ENCODE measurements at regions not wholly inside any gene's neighbourhood (a gene's known extent, or its start where the extent isn't known, plus 50 kb on each side); places are given as distances from the start of the nearest gene placed in this dataset.
"Not testable (repeated sequence)": the region's sequence is repeated elsewhere in the genome, so short reads cannot be mapped to it uniquely, and the experiment has no call there.

DNA sequence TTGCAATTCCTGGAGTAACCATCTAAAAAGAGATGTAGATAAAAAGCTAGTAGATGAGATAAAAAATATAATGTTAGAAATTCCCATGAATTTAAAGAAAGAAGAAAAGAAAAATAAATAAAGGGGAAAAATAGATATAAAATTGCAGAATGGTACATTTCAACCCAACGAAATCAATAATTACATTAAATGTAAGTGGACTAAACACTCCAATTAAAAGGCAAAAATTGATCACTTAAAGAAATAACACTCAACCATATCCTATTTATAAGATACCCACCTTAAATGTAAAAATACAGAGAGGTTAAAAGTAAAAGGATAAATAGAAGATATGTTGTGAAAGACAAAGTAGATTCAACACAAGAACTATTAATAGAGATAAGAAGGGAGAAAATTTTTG lies 150.5 kb upstream of the GRIK3 start:
- no peak for TF ChIP-seq POLR2A (IDR thresholded peaks at IDR 0.05; ENCODE audit: low read length)
- no peak for TF ChIP-seq GATA1 (IDR thresholded peaks at IDR 0.05; ENCODE audit: low read depth, low read length)
- no peak for DNase-seq

DNA sequence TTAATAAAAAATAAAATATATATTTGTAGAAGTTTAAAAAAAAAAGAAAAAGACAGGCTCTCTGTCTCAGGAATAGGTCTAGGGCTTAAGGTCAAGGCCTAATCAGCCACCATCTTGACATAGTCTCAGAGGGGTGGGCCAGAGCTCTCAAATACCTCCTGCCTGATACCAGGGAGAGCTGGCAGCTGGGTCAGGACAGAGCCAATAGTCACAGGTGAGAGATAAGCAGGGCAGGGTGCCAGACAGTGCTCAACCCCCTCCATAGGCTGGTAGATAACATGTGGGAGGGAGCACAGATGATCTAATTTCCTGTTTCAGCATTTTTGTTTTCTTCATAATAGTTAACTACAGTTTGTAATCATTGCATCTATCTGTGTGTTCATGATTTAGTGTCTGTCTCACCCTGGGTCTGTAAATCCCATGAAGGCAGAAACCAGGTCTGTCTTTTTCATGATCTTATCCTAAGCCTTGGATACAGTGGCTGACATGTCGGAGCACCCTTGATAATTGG lies 152.0 kb upstream of the GRIK3 start:
- no peak for DNase-seq
- no peak for TF ChIP-seq GATA1 (IDR thresholded peaks at IDR 0.05; ENCODE audit: low read depth, low read length)
- TF ChIP-seq POLR2A (IDR thresholded peaks at IDR 0.05; ENCODE audit: low read length): no peak

DNA sequence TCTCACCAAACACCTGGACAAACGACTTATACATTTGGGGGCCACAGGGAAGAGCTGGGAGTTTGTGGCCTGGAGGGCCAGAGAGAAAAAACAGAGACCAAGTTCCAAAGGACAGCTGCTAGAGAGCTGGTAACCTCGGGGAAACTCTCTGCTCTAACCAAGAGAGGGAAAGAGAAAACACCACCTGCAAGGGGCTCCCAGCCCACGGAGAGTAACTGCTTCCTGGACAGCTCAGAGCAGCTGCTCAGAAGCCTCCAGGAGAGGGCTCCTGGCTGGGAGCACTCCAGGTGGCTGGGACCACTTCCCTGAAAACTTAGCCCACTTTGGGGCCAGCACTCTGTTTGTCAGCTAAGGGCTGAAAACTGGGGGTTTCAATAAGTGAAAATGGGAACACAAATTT lies 154.8 kb upstream of the GRIK3 start:
- DNase-seq: no peak
- TF ChIP-seq POLR2A (IDR thresholded peaks at IDR 0.05; ENCODE audit: low read length) (no peak), GATA1 (IDR thresholded peaks at IDR 0.05; ENCODE audit: low read depth, low read length) (no peak)

DNA sequence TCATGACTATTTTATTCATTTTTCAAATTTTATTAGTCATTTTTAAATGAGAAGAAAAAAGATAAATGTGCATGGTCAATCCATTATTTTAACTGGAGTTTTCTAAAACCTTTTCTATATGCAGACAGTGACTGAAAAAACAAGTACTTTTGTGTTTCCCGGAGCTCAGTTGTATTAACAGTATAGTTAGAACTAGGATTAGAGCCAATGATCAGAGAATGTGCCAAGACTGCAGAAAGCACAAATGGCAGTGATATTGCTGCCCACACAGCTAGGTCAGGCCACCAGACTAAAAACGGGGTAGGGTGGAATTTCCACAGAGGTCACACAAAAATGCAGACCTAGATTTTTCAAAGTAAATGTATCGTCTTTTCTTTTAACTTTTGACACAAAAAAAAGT lies 163.1 kb upstream of the GRIK3 start:
- DNase-seq: no peak
- TF ChIP-seq POLR2A (IDR thresholded peaks at IDR 0.05; ENCODE audit: low read length) (no peak), GATA1 (IDR thresholded peaks at IDR 0.05; ENCODE audit: low read depth, low read length) (no peak)

DNA sequence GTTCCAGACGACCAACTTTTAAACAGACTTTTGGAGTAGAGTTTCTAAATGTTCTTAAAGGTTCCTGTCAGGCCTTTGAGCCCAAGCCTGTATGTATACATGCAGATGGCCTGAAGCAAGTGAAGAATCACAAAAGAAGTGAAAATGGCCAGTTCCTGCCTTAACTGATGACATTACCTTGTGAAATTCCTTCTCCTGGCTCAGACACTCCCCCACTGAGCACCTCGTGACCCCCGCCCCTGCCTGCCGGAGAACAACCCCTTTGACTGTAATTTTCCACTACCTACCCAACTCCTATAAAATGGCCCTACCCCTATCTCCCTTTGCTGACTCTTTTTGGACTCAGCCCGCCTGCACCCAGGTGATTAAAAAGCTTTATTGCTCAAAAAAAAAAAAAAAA lies 180.0 kb upstream of the GRIK3 start:
- not testable (repeated sequence) for DNase-seq

DNA sequence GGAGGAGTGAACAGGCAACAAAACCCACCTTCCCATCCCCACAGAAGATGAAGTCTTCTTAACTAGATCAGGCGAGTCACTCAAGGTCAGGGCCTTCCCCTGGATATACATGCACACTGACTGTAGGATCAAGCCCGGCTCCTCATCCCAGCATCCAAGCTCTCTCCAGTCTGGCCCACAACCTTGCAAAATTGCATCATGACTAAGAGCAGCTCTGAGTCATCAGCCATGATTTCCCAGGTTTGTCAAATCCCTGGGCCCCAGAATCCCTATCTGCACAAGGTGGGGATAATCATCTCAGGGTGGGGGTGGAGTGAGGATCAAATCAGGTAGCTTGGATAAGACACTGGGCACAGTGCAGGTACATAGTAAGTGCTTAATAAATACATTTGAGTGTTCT lies 199.3 kb upstream of the GRIK3 start:
- TF ChIP-seq POLR2A (IDR thresholded peaks at IDR 0.05; ENCODE audit: low read length): no peak
- DNase-seq: no peak

DNA sequence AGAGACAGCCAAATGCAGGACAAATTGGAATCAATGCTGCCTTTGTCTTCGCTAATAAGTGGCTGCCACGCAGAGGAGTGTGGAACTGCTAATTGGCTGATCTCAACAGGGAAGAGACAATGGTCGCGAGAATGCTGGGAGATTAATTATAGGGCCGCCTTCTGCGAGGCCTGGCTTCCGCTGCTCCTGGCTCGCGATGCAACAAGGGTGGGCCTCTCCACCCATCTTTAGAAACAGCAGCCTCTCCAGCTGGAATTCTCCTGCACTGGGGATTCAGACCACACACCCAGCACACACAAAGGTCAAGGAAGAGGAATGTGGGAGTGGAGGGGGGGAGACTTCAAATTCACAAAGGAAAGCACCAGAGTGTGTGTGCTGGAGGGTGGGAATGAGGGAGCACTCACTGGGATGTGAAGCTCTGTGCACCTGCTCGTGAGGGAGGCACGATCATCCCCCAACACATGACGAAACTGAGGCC lies 200.7 kb upstream of the GRIK3 start:
- TF ChIP-seq POLR2A (IDR thresholded peaks at IDR 0.05; ENCODE audit: low read length) (no peak), GATA1 (IDR thresholded peaks at IDR 0.05; ENCODE audit: low read depth, low read length) (no peak)
- DNase-seq: no peak

DNA sequence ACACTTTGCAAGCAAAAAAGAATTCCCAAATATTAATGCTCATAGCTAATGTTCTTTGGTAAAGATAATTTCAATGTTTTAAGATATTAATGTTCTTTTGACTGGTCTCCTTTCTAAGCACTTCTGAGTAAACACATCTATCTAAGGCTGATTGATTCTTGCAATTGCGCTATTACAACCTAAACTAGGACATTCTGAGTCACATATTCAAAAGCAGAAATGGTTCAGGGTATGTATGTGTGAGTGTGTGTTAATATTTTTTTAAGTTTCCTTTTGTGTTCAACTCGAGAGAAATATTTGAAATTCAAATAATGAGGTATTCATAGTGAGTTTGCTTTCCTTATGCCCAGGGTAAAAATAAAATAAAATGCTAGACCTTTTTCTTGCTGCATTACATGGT lies 203.6 kb upstream of the GRIK3 start:
- DNase-seq: no peak
- TF ChIP-seq GATA1 (IDR thresholded peaks at IDR 0.05; ENCODE audit: low read depth, low read length) (no peak), POLR2A (IDR thresholded peaks at IDR 0.05; ENCODE audit: low read length) (no peak)

DNA sequence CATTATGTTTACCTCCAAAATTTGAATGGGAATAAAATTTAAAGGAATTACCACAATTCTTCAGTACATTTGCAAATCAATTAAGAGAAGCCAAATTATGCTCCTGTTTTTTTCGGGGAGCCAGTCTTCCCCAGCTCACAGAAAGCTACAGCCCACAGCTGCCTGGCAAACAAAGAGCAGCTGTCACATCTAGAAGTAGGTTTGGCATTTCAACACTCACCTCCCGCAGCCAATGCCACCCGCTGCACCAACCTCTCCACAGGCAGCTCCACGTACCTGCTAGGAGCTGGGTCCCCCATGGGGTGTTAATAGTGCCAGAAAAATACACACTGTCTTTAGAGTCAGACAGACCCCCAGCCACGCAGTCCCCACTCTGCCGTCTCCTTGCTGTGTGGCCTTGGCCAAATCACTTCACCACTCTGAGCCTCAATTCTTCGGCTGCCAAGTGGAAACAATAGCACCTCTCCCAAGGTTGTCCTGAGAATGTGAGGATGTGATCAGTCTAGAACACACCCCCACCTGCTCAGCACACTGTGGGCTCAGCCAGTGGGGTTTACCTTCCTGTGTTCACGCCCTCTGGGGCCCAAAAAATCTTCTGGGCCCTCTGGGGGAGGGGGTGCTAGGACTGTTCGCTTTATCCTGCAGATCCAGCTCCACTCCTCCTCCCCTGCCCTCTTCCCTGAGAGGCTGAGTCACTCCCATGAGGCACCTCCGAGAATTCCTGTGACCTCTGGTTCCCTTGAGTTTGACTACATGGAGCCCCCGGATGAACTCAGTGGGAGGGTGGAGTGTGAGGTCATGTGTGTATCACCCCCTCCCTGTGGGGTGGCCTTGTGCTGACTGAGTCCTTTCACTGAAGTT lies 204.3 kb upstream of the GRIK3 start:
- TF ChIP-seq GATA1 (IDR thresholded peaks at IDR 0.05; ENCODE audit: low read depth, low read length): no peak
- no peak for TF ChIP-seq POLR2A (IDR thresholded peaks at IDR 0.05; ENCODE audit: low read length)
- no peak for DNase-seq

DNA sequence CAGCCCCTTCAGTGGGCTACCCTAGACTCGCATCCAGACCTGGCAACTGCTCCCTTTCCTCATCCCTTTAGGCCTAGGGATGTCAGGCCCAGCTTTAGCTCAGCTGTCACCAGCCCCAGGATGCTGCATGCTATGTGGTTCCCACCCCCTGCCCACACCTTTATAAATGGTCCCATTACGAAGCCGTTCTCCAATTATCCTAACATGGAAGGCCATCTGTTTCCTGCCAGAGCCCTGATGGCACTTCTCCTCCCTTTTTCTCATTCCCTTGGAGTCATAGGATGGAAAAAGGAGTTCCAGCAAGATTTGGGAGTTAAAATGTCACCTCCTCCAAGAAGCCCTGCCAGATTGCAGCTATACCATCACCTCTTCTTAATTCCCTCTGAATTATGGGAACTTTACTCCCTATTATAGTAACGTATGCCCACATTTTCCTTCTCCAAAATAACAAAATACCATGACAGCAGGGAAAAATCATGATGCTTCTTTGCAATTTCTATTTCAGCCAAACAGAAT lies 205.0 kb upstream of the GRIK3 start:
- TF ChIP-seq GATA1 (IDR thresholded peaks at IDR 0.05; ENCODE audit: low read depth, low read length): no peak
- no peak for TF ChIP-seq POLR2A (IDR thresholded peaks at IDR 0.05; ENCODE audit: low read length)
- DNase-seq: no peak

DNA sequence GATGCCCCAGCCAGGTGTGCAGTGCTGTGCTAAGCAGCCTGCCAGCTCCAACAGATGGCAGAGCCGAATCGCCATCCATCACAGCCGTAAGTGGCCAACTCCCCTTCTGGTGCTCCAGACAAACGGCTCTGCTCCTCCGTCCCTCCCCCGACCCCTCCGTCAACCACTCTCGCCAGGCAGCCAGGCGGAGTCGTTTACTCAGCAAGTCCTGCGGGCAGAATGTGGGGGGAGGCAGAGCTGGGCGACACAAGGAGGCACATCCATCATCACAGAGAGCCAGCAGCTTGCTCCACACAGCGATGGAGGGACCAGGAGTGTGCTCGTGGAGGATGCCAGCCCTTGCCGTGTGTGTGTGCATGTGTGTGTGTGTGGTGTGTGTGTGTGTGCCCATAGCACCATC lies 206.6 kb upstream of the GRIK3 start:
- no peak for DNase-seq
- TF ChIP-seq POLR2A (IDR thresholded peaks at IDR 0.05; ENCODE audit: low read length) (no peak), GATA1 (IDR thresholded peaks at IDR 0.05; ENCODE audit: low read depth, low read length) (no peak)

DNA sequence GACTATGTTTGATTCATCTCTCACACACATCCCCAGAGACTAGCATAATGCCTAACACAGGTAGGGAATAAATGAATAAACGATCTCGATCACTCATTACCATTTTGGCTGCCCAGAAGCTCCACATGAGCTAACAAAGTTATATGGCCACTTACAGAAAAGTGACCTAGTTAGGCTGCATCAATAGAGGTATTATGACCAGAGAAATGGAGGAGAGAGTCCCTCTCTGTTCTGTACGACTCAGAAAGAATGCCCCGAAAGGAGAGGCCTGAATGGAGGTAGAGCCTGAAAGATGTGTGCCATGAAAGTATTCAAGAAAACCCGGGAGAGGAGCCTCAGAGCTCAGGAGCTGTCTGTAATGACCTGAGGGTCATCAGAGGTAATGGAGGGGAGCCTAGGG lies 208.2 kb upstream of the GRIK3 start:
- TF ChIP-seq GATA1 (IDR thresholded peaks at IDR 0.05; ENCODE audit: low read depth, low read length): no peak
- no peak for TF ChIP-seq POLR2A (IDR thresholded peaks at IDR 0.05; ENCODE audit: low read length)
- no peak for DNase-seq

DNA sequence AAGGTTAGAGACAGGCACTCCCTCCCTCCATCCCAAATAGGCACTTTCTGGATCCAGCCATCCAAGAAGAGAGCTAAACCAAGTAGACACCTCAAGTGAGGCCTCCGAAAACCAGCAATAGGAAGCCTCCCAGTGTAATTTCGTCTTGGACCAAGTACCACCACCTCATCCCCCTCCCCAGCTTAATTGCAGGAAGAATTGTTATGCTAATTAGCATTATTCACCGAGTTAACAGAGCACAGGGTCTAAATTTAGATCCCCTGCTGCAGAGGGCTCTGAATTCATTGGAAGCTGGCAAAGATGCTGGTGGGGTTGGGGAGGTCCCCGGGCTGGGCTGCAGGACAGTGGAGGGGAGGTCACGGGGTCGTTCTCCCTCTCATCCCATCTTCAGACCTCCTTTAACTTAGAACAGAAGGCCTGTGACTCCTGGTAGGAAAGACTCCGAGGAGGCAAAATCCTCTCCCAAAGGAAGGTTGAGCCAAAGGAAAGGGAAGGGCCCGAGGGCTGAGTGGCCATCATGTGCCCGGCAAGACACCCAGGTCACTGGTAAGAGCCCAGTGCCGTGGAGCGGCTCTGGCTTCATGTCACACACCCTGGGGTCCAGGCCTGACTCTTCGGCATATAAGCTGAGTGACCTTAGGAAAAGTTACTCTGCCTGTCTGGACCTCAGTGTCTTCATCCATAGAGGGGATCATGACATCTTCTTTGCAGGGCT lies 209.2 kb upstream of the GRIK3 start:
- no peak for DNase-seq
- no peak for TF ChIP-seq POLR2A (IDR thresholded peaks at IDR 0.05; ENCODE audit: low read length)
- TF ChIP-seq GATA1 (IDR thresholded peaks at IDR 0.05; ENCODE audit: low read depth, low read length): no peak

DNA sequence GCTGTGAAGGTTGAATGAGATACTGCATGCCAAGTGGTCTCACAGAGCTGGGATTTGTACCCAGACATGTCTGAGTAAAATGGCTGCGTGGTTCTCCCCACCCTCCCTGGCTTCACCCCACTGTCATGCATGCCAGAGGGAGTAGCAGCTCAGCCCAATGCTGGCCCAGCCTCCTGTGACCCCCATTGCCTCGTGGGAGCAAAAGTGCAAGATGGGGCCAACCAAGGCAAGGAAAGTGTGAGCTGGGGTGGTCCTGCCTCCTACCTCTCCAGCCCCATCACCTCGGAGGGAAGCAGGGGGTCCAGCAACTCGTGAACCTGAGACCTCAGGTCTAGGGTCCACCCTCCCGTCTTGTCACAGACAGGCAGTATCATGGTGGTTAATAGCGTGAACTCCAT lies 209.8 kb upstream of the GRIK3 start:
- DNase-seq: no peak
- TF ChIP-seq GATA1 (IDR thresholded peaks at IDR 0.05; ENCODE audit: low read depth, low read length) (no peak), POLR2A (IDR thresholded peaks at IDR 0.05; ENCODE audit: low read length) (no peak)

DNA sequence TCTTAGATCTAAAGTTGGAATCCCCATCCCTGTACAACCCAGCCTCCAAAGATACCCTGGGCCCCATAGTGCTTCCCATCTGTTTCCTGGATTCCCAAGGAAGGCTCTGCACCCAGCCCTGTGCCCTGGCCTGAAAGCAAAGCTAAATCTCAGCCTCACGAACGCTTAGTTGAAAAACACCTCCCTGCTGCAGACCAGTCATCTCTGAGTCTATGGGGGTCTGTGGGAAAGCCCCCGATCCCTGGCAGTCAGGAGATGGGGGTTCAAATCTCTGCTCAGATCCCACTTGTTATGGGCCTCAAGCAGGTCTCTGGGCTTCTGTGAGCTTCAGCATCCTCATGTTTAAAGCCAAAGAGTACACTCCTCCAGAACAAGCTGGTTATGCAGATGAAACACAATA lies 210.5 kb upstream of the GRIK3 start:
- DNase-seq: no peak
- no peak for TF ChIP-seq GATA1 (IDR thresholded peaks at IDR 0.05; ENCODE audit: low read depth, low read length)
- no peak for TF ChIP-seq POLR2A (IDR thresholded peaks at IDR 0.05; ENCODE audit: low read length)

Data from erythroblast (primary cell).